ENCODE measurements at regions not wholly inside any gene's neighbourhood (a gene's known extent, or its start where the extent isn't known, plus 50 kb on each side); places are given as distances from the start of the nearest gene placed in this dataset.

- TF ChIP-seq BRD9 (IDR thresholded peaks at IDR 0.05; ENCODE audit: low read depth, partially characterized antibody): no peak
- TF ChIP-seq TCF7 (IDR thresholded peaks at IDR 0.05; ENCODE audit: borderline replicate concordance): no peak
- no peak for TF ChIP-seq ZNF224 (CRISPR knock-in tag; IDR thresholded peaks at IDR 0.05)
- no peak for TF ChIP-seq E4F1 (CRISPR knock-in tag; IDR thresholded peaks at IDR 0.05; ENCODE audit: borderline replicate concordance)
- no peak for TF ChIP-seq ZNF347 (CRISPR knock-in tag; IDR thresholded peaks at IDR 0.05; ENCODE audit: low read depth)
- no peak for TF ChIP-seq TEAD1 (CRISPR knock-in tag; IDR thresholded peaks at IDR 0.05)
Measured at GRCh38 chr6:62441182-62441581, 155.2 kb upstream of the KHDRBS2 start (continued).

DNA sequence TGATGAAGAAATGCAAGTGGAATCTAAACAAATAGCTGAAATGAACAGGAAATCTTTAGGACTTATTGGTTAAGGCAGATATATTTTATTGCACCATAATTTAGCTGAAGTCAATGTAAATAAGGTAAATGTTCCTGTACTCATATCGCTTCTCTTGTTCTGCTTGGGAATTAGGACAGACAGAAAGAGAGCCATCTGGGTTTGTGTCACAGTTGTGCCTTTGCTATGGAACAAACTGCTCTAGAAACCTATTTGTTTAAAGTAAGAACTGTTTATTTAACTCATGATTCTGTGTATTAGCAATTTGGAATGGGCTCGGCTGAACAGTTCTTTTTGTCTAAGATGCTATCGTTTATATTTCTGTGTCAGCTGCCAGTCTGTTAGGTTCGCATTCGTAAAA, 143.8 kb upstream of the KHDRBS2 start:
- ChIA-PET POLR2A (no interaction called here), CTCF (ENCODE audit: low intra/inter-chr PET ratio) (no interaction called here)
- in situ Hi-C loops (cut with MboI) (no loop called here), intact Hi-C loops (cut with micrococcal nuclease) (no loop called here)
- BruUV-seq (replicated peaks): no TSS peak
- no peak overlapping the region for H2AFZ ChIP-seq (ENCODE audit: low read depth, low read length)
- no peaks in the 10 kb centered on the region for H3K9me1 ChIP-seq (ENCODE audit: control insufficient read depth, insufficient read depth, low read length)
- H4K20me1 ChIP-seq (replicated peaks; ENCODE audit: control insufficient read depth, insufficient read depth, low read length): no peaks in the 10 kb centered on the region
- DNase-seq (ENCODE audit: extremely low read depth in 1 of 4, low spot score in 3 of 4): no peak
- no peak for ATAC-seq
- no peaks in the 10 kb centered on the region for H3K36me3 ChIP-seq (ENCODE audit: control insufficient read depth, insufficient read depth, low read length)
- 0% methylated on average over 5 of the region's 5 CpGs for WGBS (ENCODE audit: insufficient coverage, low coverage, missing lambda C conversion rate)
- FAIRE-seq: no peak
- no peak overlapping the region for H3K4me2 ChIP-seq (ENCODE audit: insufficient read depth, low read length)
- H3K27me3 ChIP-seq (ENCODE audit: control insufficient read depth in 2 of 2, insufficient read depth in 2 of 2, low read length in 2 of 2): no peaks in the 10 kb centered on the region
- no peak overlapping the region for H3K27ac ChIP-seq (ENCODE audit: extremely low read depth, low read depth, low read length)
- H3K4me3 ChIP-seq: no peak overlapping the region
- H3K79me2 ChIP-seq (ENCODE audit: control insufficient read depth, insufficient read depth, low read length): no peaks in the 10 kb centered on the region
- H3K4me1 ChIP-seq (replicated peaks in 1 of 2; ENCODE audit: control insufficient read depth in 2 of 2, insufficient read depth in 2 of 2, low read length in 2 of 2): no peaks in the 10 kb centered on the region
- no peak overlapping the region for H3K9ac ChIP-seq (ENCODE audit: insufficient read depth in 1 of 2, low read depth in 2 of 2, low read length in 2 of 2)
- no peaks in the 10 kb centered on the region; the same call in 1 of the 2 replicates for H3K9me3 ChIP-seq (replicated peaks; ENCODE audit: control insufficient read depth, insufficient read depth, low read depth, low read length)
- no peak for TF ChIP-seq DDX20 (tag; IDR thresholded peaks at IDR 0.05; ENCODE audit: low read depth)
- no peak for TF ChIP-seq ETV6 (IDR thresholded peaks at IDR 0.05; ENCODE audit: borderline replicate concordance in 1 of 2, low read depth in 2 of 2, low read length in 1 of 2)
- no peak for TF ChIP-seq ETV6 (CRISPR knock-in tag; IDR thresholded peaks at IDR 0.05; ENCODE audit: borderline replicate concordance)
- TF ChIP-seq SAP30 (IDR thresholded peaks at IDR 0.05; ENCODE audit: borderline replicate concordance, insufficient read depth, low read depth, low read length, poor library complexity, severe bottlenecking): no peak
- TF ChIP-seq ZNF197 (CRISPR knock-in tag; IDR thresholded peaks at IDR 0.05; ENCODE audit: low read depth): no peak
- no peak for TF ChIP-seq ZNF408 (CRISPR knock-in tag; IDR thresholded peaks at IDR 0.05; ENCODE audit: low read depth)
- no peak for TF ChIP-seq HCFC1 (IDR thresholded peaks at IDR 0.05; ENCODE audit: low read depth, low read length)
- TF ChIP-seq ZNF347 (CRISPR knock-in tag; IDR thresholded peaks at IDR 0.05; ENCODE audit: low read depth): no peak
- no peak for TF ChIP-seq LARP7 (IDR thresholded peaks at IDR 0.05)
- no peak for TF ChIP-seq ZNF76 (CRISPR knock-in tag; IDR thresholded peaks at IDR 0.05; ENCODE audit: borderline replicate concordance)
- no peak for TF ChIP-seq MITF (IDR thresholded peaks at IDR 0.05)
- no peak for TF ChIP-seq ZNF384 (IDR thresholded peaks at IDR 0.05; ENCODE audit: low read depth, low read length)
- TF ChIP-seq NCOA6 (IDR thresholded peaks at IDR 0.05): no peak
- no peak for TF ChIP-seq ZNF175 (CRISPR knock-in tag; IDR thresholded peaks at IDR 0.05; ENCODE audit: low read depth)
- TF ChIP-seq GABPA (tag; conservative IDR thresholded peaks at IDR 0.05; ENCODE audit: low read depth): no peak
- no peak for TF ChIP-seq ZNF785 (CRISPR knock-in tag; IDR thresholded peaks at IDR 0.05)

Data from K562 (cell line).